Endothelial cell of umbilical vein (primary cell): ENCODE measurements at regions not wholly inside any gene's neighbourhood (a gene's known extent, or its start where the extent isn't known, plus 50 kb on each side); places are given as distances from the start of the nearest gene placed in this dataset.

ENCODE experiments used
- BruUV-seq: library from RNA; stranded (reverse); fragments of 400-500 nt; replicated peaks from 2 replicates; lab custom pipeline; 2021; lab: Mats Ljungman, UMichigan
- CTCF ChIA-PET: fragments of 300-600, 350-600 bp; sonication (Branson Sonifier 250); formaldehyde crosslinking; loops from one replicate; lab custom pipeline; 2021; ENCODE audit warnings: antibody characterized with exemption, inconsistent platforms; lab: Charles Lee
- POLR2A ChIA-PET: fragments of 300-600, 350-600 bp; sonication (Branson Sonifier 250); formaldehyde crosslinking; loops from one replicate; lab custom pipeline; 2021; ENCODE audit warnings: antibody characterized with exemption, inconsistent platforms; lab: Charles Lee
- DNase-seq: peaks from one replicate; pipeline ENCODE4 v3.0.0-alpha.2; 2011; ENCODE audit warnings: low read depth, low spot score
- FAIRE-seq: peaks from 2 replicates; lab custom pipeline; 2011; peaks lifted over from hg19 to GRCh38; lab: Jason Lieb, UNC
- H2AFZ ChIP-seq: 2 replicates; pipeline ENCODE4 v1.6.0; 2012; ENCODE audit warnings: low read depth, low read length, control low read depth, inconsistent platforms
- H3K27ac ChIP-seq: 2 replicates; pipeline ENCODE4 v1.5.1; 2011; ENCODE audit warnings: low read depth, mild to moderate bottlenecking, control low read depth, low read length, moderate library complexity; ENCODE audit not compliant: insufficient read depth
- H3K27me3 ChIP-seq, 2 experiments: 2 replicates each; pipeline versions ENCODE4 v1.6.0 to v1.6.1; 2011; ENCODE audit warnings: low read length in 2 of 2, mixed read lengths in 1 of 2; ENCODE audit not compliant: control insufficient read depth in 2 of 2, insufficient read depth in 2 of 2
- H3K36me3 ChIP-seq, 2 experiments: 2 replicates in 1 of 2; 3 replicates in 1 of 2; pipeline ENCODE4 v1.5.1; 2011; ENCODE audit warnings: low read length in 2 of 2, mild to moderate bottlenecking in 1 of 2, moderate library complexity in 1 of 2; ENCODE audit not compliant: control insufficient read depth in 2 of 2, insufficient read depth in 2 of 2; ENCODE audit errors: extremely low read depth in 1 of 2
- H3K4me1 ChIP-seq: 3 replicates; pipeline ENCODE4 v1.5.1; 2011; ENCODE audit warnings: mild to moderate bottlenecking, low read length; ENCODE audit not compliant: control insufficient read depth, insufficient read depth; ENCODE audit errors: extremely low read depth
- H3K4me2 ChIP-seq: 2 replicates; pipeline ENCODE4 v1.6.1; 2011; ENCODE audit warnings: low read length, control low read depth, mixed read lengths; ENCODE audit not compliant: insufficient read depth
- H3K4me3 ChIP-seq, 3 experiments: fragments of 200-600 bp in 1 of 3; sonication (generic), shearing (Covaris generic) in 1 of 3; replicated peaks in 1 of 3; 2 replicates each; pipeline ENCODE4 v1.5.1; 2011 to 2016; ENCODE audit warnings: control low read depth in 3 of 3, low read length in 3 of 3, mild to moderate bottlenecking in 2 of 3, inconsistent platforms in 1 of 3, low read depth in 1 of 3, moderate library complexity in 1 of 3; ENCODE audit not compliant: insufficient read depth in 1 of 3
- H3K79me2 ChIP-seq: 2 replicates; pipeline ENCODE4 v1.6.0; 2012; ENCODE audit warnings: low read length, inconsistent platforms; ENCODE audit not compliant: control insufficient read depth, insufficient read depth
- H3K9ac ChIP-seq: replicated peaks from 2 replicates; pipeline ENCODE3; 2011; ENCODE audit warnings: low read length, control low read depth; ENCODE audit not compliant: insufficient read depth; ENCODE audit errors: extremely low read depth
- H3K9me1 ChIP-seq: replicated peaks from 3 replicates; pipeline ENCODE4 v1.6.0; 2011; ENCODE audit warnings: mild to moderate bottlenecking, low read length; ENCODE audit not compliant: control insufficient read depth, insufficient read depth; ENCODE audit errors: extremely low read depth
- H3K9me3 ChIP-seq: replicated peaks from 2 replicates; pipeline ENCODE4 v1.5.1; 2012; ENCODE audit warnings: low read length, inconsistent platforms; ENCODE audit not compliant: control insufficient read depth, insufficient read depth
- H4K20me1 ChIP-seq: replicated peaks from 2 replicates; pipeline ENCODE3; 2011; ENCODE audit warnings: mild to moderate bottlenecking, low read length; ENCODE audit not compliant: control insufficient read depth, insufficient read depth; ENCODE audit errors: extremely low read depth
- EZH2 ChIP-seq: IDR thresholded peaks from 2 replicates; pipeline ENCODE4 v1.6.1; 2012; ENCODE audit warnings: borderline replicate concordance, low read depth, mild to moderate bottlenecking, moderate library complexity, low read length, inconsistent platforms; ENCODE audit not compliant: severe bottlenecking
- FOS ChIP-seq: IDR thresholded peaks from 2 replicates; pipeline ENCODE4 v1.6.1; 2011; ENCODE audit warnings: mild to moderate bottlenecking, low read length, moderate library complexity, borderline replicate concordance; ENCODE audit not compliant: insufficient read depth
- GATA2 ChIP-seq: IDR thresholded peaks from 2 replicates; pipeline ENCODE4 v1.7.0; 2011; ENCODE audit warnings: low read depth, mild to moderate bottlenecking, moderate library complexity, mixed read lengths, low read length; ENCODE audit not compliant: insufficient read length, insufficient read depth
- JUN ChIP-seq: IDR thresholded peaks from 2 replicates; pipeline ENCODE4 v1.6.1; 2011; ENCODE audit warnings: borderline replicate concordance, low read depth; ENCODE audit not compliant: insufficient read length, insufficient read depth
- MYC ChIP-seq: IDR thresholded peaks from one replicate; pipeline ENCODE4 v1.6.1; 2011; ENCODE audit warnings: mild to moderate bottlenecking, low read depth, low read length
- POLR2A ChIP-seq: IDR thresholded peaks from 2 replicates; pipeline ENCODE4 v1.6.1; 2012; ENCODE audit warnings: low read depth, mild to moderate bottlenecking, control low read depth, low read length
- POLR2AphosphoS5 ChIP-seq: IDR thresholded peaks from 2 replicates; pipeline ENCODE4 v1.6.1; 2012; ENCODE audit warnings: low read depth, mild to moderate bottlenecking, control low read depth, low read length, moderate library complexity; ENCODE audit not compliant: insufficient read depth
- dilution Hi-C: fragments of 300-500 bp; cut with MboI; formaldehyde crosslinking; loops from one replicate; pipeline ENCODE4 v1.15.0; 2019; ENCODE audit warnings: low sequenced_read_pairs; ENCODE audit not compliant: extremely low pct_ligation_motif_present
- intact Hi-C: fragments of 100-400 bp; cut with micrococcal nuclease; formaldehyde crosslinking; loops from one replicate; pipeline ENCODE4 v1.10.0; 2022
- TF ChIP-seq, protein P1 (sequence below): IDR thresholded peaks from 2 replicates; pipeline ENCODE4 v1.6.1; 2011; ENCODE audit not compliant: insufficient read depth, insufficient read length
- TF ChIP-seq, protein P2 (sequence below), 2 donors: IDR thresholded peaks; 1 replicate in 1 of 2; 2 replicates in 1 of 2; pipeline ENCODE4 v1.5.1; 2011; ENCODE audit warnings: low read length in 2 of 2, mild to moderate bottlenecking in 2 of 2, moderate library complexity in 2 of 2, control low read depth in 1 of 2, inconsistent platforms in 1 of 2, low read depth in 1 of 2; ENCODE audit not compliant: insufficient read depth in 1 of 2; ENCODE audit errors: extremely low read depth in 1 of 2

DNA sequence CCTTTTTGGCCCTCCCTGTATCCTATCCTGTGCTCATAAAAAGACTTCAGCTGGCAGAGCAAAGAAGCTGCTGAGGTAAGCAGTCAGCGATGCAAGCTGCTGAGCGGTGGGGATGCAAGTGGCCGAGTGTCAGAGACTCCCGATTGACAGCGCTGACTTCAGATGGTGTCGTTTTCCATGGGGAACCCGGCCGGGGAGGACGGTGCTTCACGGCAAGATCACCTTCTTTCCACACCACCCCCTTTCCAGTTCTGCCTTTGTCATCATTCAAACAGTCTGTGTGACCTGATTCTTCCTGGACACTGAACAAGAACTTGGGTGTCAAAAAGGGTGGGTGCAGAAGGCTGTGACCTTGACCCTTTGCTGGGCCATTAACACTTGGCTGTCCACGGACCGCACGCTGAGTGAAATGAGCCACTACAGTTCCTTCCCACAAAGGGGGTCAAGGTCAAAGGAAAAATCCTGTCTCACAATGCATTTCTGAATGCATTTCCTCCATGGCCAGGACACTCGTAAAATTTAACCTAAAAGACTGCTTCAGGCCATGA is 52.9 kb upstream of the UNC93A start:
- Histone ChIP-seq H3K4me3 (no peak overlapping the region), H3K9me1 (no peaks in the 10 kb centered on the region), H3K27me3 (no peaks in the 10 kb centered on the region), H3K9me3 (no peaks in the 10 kb centered on the region), H4K20me1 (no peaks in the 10 kb centered on the region), H2AFZ (no peak overlapping the region), H3K9ac (no peak overlapping the region), H3K4me2 (no peak overlapping the region), H3K27ac (no peak overlapping the region), H3K4me1 (no peaks in the 10 kb centered on the region), H3K79me2 (no peaks in the 10 kb centered on the region), H3K36me3 (no peaks in the 10 kb centered on the region)
- CTCF ChIA-PET: no interaction called here
- FAIRE-seq: no peak
- intact Hi-C loops (no loop called here), dilution Hi-C loops (no loop called here)
- no TSS peak for BruUV-seq
- TF ChIP-seq, protein P1, sequence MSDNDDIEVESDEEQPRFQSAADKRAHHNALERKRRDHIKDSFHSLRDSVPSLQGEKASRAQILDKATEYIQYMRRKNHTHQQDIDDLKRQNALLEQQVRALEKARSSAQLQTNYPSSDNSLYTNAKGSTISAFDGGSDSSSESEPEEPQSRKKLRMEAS: no peak
- TF ChIP-seq, protein P2, sequence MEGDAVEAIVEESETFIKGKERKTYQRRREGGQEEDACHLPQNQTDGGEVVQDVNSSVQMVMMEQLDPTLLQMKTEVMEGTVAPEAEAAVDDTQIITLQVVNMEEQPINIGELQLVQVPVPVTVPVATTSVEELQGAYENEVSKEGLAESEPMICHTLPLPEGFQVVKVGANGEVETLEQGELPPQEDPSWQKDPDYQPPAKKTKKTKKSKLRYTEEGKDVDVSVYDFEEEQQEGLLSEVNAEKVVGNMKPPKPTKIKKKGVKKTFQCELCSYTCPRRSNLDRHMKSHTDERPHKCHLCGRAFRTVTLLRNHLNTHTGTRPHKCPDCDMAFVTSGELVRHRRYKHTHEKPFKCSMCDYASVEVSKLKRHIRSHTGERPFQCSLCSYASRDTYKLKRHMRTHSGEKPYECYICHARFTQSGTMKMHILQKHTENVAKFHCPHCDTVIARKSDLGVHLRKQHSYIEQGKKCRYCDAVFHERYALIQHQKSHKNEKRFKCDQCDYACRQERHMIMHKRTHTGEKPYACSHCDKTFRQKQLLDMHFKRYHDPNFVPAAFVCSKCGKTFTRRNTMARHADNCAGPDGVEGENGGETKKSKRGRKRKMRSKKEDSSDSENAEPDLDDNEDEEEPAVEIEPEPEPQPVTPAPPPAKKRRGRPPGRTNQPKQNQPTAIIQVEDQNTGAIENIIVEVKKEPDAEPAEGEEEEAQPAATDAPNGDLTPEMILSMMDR (IDR thresholded peaks at IDR 0.05; ENCODE audit: extremely low read depth in 1 of 2, insufficient read depth in 1 of 2, low read depth in 1 of 2, low read length in 2 of 2): no peak
- TF ChIP-seq POLR2AphosphoS5 (no peak), POLR2A (no peak), MYC (no peak), FOS (no peak), EZH2 (no peak), JUN (no peak), GATA2 (no peak)
- no peak for DNase-seq
- POLR2A ChIA-PET: no interaction called here
